ENCODE measurements at regions not wholly inside any gene's neighbourhood (a gene's known extent, or its start where the extent isn't known, plus 50 kb on each side); places are given as distances from the start of the nearest gene placed in this dataset.

DNA sequence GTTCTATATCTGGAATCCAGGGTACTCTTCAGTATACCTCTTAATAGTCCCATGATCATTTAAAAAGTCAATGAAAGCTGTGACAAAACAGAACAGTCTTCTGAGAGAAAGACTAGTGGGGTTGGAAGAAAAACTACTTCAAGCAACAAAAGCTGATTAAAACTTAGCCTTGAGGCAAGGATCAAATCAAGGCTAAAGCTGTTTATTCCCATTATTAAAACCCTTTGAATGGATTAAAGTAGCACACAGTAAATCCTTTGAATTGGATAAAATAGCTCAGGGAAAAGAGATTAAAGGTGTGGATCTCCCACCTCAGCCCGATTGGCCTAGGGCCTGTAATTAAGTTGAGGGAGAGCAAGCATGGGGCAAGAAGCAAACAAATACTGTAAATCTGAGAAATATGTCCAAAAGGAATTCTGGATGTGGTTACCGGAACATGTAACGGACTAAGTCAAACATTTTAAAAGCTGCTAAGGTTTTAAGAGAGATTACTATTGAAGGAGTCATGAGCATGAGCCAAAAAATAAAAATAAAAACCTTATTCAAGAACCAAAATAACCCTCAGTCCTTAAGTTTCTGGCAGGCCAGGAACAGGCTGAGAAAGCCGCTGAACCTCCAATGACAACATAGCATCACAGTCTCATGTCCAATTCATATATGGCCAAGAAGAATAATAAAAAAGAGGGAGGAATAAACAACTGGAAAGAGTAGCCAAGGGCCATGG lies 257.3 kb upstream of the NEIL3 start:
- DNase-seq: no peak

DNA sequence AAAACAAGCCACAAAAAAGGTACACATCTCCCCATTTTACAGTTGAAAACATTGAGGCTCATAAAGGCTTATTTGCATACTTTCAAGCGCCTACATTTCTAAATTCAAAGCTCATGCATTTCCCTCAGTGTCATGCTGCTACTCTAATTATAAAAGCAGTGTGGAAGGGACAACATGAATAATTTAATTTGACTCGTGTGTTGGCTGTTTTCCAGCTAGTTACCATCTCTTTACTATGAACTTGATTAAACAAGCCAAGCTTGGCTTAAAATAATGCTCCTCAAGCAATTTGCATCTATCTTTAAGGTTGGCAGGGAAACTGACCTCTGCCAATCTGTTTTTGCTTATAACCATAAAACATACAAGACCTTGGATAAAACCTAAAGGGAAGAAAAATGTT lies 252.5 kb upstream of the NEIL3 start:
- DNase-seq: peak in 1 of 2 experiments; percentile 1

DNA sequence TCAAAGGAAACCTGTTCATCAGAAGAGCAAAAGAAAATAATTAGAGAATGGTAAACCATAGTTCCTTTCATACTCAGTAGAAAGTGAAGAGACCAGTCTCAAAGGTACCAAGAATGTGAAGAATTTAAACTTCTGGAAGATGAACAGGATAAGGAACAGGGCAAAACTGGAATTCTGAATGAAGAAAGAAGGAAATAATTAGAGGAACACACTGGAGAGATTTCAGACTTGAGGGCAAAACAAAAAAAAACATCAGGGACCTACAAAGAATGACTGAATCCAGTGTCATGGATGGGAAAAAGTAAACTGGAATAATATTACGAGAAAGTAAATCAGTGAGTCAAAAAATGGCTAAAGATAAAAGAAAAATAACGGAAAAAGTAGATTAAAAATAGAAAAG lies 245.6 kb upstream of the NEIL3 start:
- no peak for DNase-seq

DNA sequence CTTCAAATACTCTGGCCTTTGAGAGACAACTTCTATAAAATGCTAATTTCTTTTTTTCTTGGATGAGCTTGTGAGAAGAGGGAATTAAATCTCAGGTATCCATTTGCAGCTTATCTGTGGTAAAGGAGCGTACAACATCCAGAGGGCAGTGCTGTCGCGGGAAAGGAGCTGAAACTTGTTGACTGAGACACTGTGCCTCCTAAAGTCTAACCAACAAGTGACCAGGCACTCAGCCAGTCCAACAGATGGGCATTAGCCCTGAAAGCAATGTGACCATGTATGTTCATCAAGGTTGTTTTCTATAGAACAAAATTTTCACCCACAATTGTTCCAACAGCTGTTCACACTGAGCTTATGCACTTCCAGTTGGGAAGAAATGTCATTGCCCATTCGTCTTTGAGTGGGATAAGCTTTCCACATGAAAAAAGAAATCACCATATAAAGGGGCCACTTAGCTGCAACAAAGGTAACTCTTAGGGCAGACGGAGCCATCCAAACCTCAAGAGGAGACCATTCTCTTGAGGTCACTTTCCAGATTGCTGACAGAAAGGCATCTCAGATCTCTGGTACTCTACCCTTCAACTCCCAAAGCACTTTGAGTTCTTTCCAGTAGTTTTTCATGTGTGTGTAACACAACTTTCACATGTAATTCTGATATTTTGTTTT lies 244.8 kb upstream of the NEIL3 start:
- peak in 1 of 2 experiments; percentile 58 for DNase-seq

DNA sequence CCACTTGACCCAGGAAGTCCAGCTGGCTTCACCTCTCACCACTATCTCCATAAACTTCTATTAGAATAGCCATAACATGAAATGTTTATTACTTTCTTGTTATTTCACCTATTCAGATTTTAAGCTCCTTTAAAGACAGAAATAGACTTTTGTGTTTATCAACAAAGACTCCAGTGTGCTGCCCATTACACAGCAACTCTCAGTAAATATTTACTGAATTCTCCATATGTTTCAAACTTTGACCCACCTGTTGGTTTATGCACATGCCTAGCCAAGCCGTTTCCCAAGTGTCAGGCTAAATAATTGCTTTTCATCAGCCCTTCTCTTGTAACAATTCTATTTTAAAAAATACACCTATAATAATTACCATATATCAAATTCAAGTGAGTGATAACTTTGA lies 242.9 kb upstream of the NEIL3 start:
- DNase-seq: no peak

DNA sequence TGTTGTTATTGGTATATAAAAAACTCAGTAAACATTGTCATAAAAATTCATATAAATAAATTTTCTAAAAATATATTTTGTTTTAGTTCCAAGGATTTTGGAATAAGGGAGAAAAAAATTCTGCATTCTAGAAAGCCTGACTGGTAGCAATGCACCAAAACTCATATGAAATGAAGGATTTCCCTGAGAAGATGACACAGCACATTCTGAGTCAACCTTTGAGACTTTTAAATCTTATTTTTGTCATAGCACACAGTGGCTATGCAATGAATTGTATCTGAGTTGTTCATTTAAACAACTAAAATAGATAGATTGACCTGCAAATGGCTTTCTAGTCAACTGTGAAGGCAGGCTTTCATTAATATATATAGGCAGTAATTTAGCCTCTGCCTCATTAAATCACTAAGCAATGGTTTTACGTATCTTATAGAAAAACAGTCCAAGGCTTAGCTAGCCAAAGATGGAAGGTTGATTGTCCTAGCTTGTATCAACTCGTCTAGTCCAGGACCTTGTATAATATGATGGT lies 239.1 kb upstream of the NEIL3 start:
- no peak for DNase-seq

DNA sequence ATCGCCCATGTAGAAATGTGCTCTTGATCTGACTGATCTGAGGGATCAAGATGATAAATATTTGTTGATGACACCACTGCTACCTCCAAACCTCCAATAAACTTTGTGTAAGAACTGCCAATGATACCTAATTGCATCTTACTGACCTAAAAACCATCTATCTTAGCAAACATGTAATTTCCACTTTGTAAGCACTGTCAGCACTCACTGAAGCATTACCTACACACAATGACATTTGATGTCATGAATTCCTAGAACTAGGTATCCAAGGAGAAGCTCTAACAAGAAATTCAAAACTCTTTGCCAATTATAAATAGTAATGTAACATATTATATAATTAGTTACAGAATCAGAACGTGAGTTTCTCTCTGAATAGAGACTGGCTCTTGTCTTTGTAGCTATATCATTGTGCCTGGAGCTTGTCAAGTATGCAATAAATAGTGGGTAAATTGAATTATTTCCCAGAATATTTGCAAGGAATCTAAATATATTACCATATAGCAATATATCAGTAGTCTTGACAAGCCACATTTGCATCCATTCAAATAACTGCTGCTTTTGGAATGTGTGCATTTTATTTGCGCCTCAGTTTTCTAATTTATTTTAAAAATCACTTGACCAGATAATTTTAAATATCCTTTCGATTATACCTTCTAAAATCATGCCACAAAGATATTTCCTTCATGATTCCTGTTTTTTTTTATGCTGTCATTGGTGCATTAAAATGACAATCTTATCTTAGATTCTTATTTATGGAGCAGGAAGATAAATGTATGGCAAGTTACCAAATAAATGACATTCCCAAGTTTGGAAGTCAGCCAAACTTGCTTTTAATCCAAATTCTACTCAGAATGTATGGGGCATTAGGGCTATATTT lies 232.3 kb upstream of the NEIL3 start:
- DNase-seq: no peak

DNA sequence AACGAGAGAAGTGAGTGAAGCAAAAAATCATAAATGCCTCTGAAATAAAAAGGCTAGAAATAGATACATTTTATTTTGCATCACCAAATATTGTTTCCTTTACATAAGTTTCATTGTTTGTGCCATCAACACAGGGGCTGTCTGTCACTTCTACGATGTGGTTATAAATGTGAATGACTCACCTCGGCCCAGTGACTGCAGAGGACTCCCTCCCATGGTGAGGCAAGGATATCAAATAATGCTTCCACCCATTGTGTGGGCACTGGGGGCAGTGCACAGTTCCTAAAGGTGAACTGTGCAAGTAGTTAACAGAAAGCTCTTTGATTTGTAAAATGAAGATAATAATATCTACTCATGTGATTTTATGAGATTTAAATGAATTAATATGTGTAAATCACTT lies 230.3 kb upstream of the NEIL3 start:
- no peak for DNase-seq

DNA sequence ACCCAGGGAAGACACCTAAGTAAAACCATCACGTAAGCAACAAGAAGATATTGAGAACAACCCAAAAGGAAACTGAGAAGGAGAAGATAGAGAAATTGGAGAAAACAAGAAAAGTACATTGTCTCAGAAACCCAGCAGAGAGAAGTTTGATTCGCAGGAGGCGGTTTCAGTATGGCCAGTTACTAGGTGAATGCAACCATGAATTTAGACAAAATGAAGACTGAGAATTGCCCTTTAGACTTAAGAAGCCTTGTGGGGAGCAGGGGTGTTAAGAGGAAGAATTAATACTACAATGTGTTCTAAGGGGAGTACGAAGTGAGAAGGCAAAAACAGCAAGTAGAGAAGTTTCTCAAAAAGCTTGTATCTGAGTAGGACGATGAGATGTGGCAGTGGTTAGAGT lies 229.3 kb upstream of the NEIL3 start:
- DNase-seq: no peak

DNA sequence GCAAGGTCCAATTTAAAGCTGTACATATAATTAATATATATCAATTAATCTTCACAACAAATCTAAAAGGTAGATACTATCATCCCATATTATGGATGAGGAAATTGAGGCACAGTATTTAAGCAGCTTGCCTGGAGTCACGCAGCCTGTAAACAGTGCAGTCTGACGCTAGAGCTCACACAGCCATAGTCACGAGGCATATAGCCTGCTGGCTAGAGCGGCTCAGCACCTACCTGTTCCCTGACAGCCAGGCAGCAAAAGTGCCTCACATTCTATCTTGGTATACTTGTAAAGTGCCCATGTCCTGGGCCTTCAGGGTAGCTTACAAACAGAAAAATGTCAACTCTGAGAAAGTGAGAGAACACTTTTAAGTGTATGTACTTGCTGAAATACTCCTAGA lies 222.6 kb upstream of the NEIL3 start:
- DNase-seq: no peak

DNA sequence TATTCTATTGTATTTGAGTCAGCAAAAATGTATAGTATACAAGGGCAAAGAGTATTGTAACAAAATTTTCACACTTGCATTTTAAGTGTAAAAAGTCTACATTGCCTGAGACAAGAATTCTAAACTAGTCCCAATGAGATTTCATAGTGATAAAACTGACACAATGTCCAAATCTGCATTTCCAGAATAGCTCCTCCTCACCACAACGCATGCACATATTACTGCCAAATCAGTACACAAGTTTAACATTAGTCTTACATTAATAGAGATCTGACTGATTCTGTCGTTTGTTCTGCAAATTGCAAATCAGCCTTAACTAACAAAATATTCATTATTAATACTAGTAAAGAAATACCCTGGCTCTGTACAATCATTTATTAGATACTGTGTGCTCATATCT lies 222.2 kb upstream of the NEIL3 start:
- DNase-seq: no peak

DNA sequence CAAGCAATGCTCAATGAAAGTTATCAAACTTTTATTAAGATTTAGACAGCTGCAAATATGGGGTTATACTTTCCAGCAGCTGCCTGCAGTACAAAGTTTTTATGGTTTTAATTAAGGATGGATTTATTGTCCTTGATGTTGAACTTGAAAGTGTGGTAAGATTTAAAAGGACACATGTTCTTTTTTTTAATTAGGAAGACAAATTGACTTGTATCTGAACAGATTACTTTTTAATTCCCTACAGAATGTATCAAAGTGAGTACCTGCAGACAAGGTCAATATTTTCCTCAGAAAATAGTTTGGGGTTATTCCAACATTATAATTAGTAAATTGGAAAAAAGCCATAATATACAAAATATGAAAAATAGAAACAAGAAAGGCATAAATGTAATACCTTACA lies 218.2 kb upstream of the NEIL3 start:
- DNase-seq: no peak

DNA sequence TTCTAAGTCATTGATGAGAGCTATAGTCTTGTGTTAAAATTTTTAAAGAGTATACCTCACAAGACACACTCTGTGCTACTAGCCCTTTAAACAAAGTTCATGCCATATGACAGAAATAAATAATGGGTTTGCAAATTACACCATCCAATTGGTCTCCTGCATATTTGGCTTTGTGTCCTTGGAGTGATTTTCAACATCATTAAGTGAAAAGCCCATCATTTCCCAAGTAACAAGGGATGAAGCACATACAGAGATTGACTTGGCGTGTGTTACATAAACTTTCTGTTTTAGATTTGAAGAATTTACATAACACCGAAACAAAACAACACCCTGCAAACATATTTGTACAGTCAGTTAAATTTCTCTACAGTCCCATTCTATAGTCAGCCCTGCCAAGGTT lies 216.9 kb upstream of the NEIL3 start:
- no peak for DNase-seq

DNA sequence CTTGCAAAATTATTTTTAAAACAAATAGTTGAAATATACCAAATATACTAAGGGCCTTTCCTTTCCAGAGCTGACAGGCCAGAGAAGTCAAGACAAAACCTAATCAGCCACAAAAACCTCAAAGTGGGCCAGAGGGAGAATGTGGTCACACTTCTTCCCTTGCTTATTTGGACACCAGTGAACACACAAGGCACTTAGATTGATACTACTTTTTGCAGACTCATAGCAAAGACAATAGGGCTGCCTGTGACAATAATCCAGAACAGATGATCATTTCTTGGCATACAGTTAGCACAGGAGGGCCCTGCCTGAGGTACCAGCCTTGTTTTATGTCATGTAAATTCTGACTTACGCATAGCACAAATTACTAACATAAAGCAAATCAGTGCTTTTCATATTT lies 215.7 kb upstream of the NEIL3 start:
- DNase-seq: no peak

DNA sequence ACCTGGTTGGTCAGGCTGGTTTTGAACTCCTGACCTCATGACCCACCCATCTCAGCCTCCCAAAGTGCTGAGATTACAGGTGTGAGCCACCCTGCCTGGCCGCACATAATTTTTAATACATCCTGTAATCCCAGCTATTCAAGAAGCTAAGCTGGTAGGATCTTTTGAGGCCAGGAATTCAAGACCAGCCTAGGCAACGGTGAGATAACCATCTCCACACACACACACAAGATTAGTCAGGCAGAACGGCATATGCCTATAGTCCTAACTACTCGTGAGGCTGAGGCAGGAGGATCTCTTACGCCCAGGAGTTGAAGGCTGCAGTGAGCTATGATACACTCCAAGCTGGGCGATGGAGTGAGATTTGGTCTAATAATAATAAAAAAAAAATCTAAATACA lies 212.4 kb upstream of the NEIL3 start:
- DNase-seq: no peak

DNA sequence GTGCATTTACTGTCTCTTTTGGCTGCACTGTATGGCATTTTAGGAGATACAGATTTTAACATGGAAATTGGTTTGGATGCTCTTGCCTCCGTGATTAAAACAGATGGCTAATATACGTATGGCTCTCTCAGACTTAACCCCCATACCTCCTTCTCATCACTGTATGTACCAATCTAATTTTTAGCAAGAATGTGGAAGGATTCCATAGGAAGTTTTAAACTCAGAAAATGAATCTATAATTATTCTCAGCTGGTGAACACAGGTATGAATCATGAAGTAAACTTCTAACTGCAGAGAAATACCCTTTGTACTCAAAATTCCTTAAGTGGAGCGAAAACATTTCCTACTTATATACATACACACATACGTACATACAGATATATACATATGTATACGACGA lies 210.5 kb upstream of the NEIL3 start:
- DNase-seq: no peak

DNA sequence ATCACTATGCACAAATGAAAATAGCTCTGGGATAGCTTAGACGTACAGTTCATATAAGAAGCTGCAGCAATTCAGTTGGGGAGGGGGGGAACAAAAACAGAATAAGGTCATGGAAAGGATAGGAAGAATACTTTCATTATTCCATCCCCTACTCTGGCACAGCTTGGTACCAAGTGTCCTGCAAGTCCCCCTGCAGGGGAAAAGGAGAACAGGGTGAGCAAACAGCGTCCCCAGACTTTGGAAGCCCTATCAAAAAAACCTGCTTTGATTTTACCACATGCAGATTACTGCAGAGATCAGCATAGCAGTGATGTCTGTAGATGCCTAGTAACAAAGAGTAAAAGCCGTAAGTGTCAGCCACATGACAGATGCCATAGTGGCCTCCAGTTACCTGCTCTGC lies 209.4 kb upstream of the NEIL3 start:
- DNase-seq: no peak

DNA sequence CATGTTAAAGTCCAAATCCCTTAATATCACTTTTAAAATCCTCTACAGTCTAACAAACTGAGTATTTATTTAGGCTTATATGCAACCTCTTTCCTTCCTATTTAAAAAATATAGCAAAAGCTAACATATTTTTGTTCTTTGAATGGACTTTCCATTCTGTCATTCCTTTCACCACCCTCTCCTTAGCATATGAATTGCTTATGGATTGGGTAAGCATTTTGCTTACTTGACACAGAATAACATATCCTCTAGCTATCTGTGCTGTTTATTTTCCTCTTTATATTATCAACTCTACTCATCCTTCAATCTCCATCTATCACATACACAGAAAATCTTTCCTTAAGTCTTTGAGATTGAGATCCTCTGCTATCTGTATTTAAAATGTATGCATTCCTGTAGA lies 206.1 kb upstream of the NEIL3 start:
- no peak for DNase-seq

DNA sequence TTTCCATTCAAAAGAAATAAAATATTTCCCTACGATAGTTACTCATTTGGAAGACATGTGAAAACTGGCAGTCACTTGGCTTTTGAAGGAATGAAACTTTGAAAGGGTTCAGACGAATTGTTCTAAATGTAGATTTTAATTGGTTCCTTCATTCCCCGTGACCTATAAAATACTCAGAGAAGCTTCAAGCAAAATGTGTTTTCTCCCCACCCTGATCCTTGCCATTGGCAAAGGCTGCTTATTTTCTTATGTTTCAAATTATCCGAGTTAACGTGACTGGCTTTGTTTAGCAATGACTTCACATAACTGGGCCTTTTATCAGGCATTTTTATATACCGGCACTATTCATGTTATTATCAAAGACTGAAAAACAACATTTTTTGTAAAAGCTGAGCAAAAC lies 204.1 kb upstream of the NEIL3 start:
- no peak for DNase-seq

DNA sequence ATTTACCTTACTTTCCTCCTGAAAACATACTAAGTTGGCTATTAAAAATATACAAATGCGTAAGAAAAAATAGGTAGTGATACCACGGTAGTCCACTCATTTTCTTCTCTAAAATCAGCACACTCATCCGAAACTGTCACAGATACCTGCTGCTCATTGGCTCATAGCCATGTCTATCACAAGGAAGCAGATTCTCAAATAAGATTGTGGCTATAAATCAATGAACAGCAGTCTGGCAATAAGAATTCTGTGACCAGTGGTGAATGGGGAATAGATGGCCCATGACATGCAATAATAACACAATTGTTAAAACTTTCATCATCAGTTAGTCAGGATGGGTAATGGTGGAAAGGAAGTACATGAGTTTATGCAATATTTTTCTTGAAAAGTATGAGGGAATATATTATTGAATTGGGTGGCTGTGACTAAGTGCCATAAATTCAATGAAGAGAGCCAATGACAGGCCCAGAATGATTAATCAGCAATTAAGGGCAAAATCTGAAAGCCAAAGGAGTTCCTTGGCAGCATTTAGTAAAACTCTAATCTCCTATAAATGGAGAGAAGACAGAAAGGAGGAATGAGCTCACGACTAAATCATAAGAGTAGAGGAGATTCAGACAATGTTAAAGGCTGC lies 202.3 kb upstream of the NEIL3 start:
- DNase-seq: no peak

DNA sequence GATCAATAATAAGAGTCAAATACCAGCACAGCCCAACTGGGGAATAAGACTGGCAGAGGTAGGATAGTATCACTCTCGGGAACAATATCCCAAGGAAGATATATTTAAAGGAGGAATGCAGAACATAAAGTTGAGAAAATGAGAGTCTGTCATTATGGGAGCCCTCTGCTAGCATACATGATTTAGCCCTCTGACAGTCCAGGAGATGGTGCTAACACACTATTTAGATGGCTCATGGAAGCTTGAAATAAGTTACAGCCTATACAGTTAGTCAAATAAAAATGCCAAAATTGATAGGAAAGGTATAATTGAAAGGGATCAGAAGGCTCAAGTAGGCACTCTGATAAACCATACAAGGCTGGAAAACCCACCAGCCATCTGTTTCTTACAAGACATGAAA lies 201.0 kb upstream of the NEIL3 start:
- DNase-seq: no peak

DNA sequence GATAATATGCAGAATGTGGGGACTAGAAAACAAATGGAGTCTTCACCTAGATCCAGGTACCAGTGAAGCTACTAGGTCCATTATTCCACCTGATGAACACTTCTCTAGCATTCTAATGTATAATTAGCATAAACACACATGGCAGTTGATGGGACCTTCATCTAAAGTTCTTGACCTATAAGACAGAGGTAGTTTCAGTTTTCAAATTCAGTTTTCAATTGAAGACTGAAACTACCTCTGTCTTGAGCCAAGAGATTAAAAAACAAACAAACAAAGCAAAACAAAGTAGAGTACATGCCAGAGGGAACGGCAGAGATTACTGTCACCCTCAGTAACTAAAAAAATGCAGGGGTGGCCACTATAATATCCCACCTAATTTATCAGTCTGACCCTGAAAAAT lies 199.9 kb upstream of the NEIL3 start:
- DNase-seq: no peak

DNA sequence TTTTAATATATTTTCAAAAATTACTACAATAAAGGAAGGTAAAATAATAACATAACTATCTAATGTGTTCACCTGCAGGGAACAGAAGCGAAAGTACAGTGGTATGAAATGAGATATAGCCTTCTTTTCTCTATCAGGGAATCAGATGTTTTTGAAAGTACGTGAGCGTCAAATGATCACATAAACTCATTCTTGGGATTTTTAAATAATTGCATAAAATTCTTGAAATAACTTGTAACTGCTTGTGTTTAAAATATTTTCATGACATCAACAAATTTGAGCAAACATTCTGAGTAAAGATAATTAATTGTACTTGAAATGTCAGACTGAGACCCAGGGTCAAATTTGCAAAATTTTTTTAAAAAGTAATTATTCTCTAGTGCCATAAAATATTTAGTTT lies 193.5 kb upstream of the NEIL3 start:
- no peak for DNase-seq

Measured in cerebellar nuclear complex (tissue), 1 donor.